ENCODE measurements at regions not wholly inside any gene's neighbourhood (a gene's known extent, or its start where the extent isn't known, plus 50 kb on each side); places are given as distances from the start of the nearest gene placed in this dataset.

DNA sequence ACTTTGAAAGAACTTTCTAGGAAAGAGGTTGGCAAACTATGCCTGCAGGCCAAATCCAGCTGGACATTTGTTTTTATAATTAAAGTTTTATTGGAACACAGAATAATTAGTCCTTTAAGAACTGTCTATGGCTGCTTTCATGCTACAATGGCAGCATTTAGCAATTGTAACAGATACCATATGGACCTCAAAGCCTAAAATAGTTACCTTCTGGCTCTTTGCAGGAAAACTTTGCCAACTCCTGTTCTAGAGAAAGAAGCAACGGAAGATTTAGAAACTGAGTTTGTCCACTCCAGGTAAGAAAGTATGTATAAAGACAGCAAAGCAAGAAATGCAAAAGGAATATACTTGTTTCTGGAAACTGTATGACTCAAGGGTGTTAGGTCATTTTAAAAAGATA, 281.7 kb upstream of the TRPM3 start:
- TF ChIP-seq POLR2AphosphoS5 (IDR thresholded peaks at IDR 0.05; ENCODE audit: low read depth, low read length), result no peak
- no peak for TF ChIP-seq POLR2A (IDR thresholded peaks at IDR 0.05; ENCODE audit: low read depth, low read length)
- TF ChIP-seq TAF1 (IDR thresholded peaks at IDR 0.05; ENCODE audit: low read depth, low read length), result no peak
- TF ChIP-seq POU2F2 (IDR thresholded peaks at IDR 0.05; ENCODE audit: low read depth, low read length), result no peak

Data from GM12891 (cell line).